HG03520 (cell line): ENCODE measurements at regions not wholly inside any gene's neighbourhood (a gene's known extent, or its start where the extent isn't known, plus 50 kb on each side); places are given as distances from the start of the nearest gene placed in this dataset.
"Not testable (repeated sequence)": the region's sequence is repeated elsewhere in the genome, so short reads cannot be mapped to it uniquely, and the experiment has no call there.

Experiments
- ATAC-seq: cut with Tn5 transposase; IDR thresholded peaks from one replicate; pipeline ENCODE4 v1.9.1; 2021; ENCODE audit warnings: mild to moderate bottlenecking, moderate library complexity; ENCODE audit not compliant: unreplicated experiment

DNA sequence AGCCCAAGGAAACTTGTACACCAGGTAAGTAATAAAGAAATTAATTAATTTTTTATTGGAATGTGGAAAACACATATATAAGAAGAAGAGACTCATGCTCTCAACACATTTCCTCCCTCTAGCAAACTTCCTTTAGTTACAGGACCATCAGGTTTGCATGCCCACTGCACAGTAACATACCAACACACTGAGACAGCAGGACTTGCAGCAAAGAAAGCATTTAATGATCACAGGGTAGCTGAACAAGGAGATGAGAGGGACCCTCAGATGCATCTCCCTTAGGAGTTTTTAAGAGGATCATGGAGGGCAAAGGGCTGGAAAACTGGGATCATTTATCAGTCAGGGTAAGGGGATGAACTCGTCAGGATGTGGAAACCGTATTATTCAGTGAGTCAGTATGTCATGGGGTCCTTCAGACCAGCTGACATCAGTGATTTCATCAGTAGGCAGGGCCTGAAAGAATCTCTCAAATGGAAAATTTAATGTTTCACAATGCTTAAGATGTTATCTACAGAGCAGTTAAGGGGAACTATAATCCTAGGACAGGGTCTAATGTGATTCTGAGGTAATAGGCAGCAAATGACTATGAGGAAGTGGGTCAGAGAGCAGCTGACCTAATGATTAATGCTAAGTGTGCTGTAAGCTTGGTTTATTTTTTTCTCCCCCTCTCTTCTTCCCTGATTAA, 193.8 kb upstream of the RND3 start:
- ATAC-seq, result no peak

DNA sequence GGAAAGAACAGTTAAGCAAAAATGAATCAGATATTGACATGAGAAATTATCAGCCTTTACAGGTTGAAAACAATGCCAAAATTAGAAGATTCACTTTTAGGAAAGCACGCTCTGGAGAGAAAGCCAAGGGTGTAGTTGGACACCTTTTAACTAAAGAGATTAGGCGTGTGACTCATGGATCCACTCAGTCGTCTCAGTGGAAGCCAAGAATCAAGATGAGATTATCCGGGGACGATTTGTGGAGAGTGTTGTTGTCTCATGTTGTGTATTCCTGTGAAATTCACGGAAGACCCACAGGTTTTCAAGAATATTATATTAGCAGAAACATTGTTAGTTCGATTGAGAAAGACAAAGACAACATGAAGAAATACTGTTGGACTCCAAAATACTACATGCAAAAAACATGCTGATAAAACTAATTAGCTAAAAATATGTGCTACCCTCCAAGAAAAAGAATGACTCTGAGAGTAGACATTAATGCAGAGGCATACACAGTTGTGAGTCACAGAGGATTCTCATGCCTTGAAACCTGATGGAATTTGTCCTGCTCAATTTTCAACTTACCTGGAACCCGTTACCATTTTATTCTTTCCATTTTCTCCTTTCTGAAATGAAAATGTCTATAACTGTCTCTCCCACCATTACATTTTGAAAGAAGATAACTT, 192.1 kb upstream of the RND3 start:
- no peak for ATAC-seq

DNA sequence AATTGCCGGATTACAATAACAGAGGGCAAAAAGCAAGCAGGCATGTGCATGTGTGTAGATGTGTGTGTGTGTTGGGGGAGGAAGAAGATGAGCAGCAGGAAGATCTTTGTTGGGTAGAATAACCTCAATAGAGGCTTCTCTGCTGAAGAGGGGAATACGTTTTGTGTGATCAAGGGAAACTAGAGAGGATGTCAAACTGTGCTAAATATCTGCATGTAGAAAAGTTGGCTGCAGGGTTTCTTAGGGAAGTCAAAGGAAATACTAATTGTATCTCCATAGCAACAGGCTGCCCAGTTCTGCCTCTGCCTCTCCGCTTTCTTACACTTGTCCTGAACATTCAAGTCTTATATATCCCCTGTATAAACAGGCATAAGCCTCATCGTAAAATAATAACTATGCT, 190.1 kb upstream of the RND3 start:
- no peak for ATAC-seq

DNA sequence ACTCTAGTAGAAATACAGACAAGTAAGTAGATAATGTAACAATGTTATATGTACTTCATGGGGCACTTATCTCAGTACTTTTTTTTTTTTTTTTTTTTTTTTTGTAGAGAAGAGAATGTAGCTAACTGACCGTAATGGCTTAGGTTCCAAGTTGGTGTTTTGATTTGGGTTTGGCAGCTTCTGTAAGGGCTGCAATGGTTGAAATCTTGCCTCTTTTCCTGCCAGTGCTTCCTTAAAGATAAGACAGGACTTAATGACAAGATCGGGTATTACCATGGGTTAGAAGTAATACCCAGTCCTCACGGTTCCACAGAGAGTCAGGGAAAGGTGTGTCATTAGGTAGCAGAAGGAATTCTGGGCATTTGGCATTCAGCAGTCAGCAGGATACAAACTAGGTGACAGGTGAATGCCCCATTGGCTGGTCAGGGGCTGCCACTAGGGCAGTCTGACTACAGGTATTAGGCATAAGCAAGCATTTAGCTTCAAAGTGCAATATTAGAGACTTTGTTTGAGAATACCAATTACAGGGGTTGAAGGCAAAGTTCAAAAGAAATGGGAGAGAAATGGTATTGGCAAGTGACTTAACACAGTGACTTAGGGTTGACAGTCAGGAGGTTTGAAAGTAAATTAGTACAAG, 189.4 kb upstream of the RND3 start:
- ATAC-seq, result no peak

DNA sequence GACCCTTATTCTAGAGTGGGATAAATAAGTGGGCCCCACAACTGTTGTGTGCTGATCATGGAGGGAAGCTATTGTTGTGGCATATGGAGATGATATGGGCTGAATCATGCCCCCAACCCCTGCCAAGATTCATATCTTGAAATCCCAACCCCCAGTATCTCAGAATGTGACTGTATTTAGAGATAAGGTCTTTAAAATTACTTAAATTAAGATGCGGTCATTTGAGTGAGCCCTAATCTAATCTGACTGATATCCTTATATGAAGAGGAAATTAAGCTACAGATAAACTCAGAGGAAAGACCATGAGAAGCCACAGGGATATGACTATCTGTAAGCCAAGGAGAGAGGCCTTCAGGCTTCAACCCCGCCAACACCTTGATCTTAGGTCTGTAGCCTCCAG, 188.3 kb upstream of the RND3 start:
- no peak for ATAC-seq

DNA sequence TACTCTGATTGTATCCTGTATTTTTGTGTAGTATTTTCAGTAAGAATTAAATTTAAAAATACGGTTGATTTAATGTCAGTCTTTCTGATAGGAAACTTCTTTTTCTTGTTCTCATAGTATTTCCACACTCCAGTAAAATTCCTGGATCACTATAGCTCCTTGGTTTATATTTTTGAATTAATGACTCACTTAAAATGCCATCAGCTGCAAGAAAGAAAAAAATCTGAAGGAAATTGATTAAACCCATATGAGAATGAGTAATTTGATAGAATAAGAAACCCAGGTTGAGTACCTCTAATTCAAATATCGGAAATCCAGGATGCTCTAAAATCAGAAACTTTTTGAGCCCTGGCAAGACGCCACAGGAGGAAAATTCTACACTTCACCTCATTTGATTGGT, 186.8 kb upstream of the RND3 start:
- ATAC-seq, result no peak

DNA sequence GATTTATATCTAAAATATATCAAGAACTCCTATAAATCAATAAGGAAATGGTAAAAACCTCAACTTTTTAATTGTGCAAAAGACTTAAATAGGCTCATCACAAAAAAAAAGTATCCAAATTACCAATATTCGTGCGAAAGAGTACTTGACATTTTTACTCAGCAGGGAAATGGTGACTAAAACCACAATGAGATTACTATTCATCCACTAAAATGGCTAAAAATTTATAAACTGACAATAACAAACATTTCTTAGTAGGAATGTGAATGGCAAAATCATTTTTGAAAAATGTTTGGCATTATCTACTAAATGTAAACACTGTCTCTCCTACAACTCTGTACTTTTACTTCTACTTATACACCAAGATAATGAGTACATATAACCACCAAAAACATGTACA, 184.8 kb upstream of the RND3 start:
- ATAC-seq, result no peak

DNA sequence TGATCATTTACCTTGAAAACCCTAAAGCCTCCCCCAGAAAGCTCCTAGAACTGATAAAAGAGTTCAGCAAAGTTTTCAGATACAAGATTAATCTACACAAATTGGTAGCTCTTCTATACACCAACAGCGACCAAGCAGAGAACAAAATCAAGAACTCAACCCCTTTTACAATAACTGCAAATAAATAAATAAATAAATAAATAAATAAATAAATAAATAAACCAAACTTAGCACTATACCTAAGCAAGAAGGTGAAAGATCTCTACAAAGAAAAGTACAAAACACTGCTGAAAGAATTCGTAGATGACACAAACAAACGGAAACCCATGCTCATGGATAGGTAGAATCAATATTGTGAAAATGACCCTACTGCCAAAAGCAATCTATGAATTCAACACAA, 182.0 kb upstream of the RND3 start:
- ATAC-seq, result no peak

DNA sequence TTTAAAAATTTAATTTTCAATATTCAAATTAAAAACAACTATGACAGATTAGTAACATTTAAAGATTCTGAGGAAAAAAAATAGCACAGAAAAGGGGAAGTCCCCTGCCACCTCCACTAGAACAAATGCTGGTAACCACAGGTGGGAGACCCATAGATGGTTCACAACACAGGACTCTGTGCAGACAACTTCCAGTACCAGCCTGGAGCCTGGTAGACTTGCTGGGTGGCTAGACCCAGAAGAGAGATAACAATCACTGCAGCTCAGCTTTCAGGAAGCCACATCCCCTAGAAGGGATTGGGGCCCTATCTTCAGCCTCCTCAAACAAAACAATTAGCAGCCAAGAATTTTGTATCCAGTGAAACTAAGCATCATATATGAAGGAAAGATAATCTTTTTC, 179.6 kb upstream of the RND3 start:
- not testable (repeated sequence) for ATAC-seq

DNA sequence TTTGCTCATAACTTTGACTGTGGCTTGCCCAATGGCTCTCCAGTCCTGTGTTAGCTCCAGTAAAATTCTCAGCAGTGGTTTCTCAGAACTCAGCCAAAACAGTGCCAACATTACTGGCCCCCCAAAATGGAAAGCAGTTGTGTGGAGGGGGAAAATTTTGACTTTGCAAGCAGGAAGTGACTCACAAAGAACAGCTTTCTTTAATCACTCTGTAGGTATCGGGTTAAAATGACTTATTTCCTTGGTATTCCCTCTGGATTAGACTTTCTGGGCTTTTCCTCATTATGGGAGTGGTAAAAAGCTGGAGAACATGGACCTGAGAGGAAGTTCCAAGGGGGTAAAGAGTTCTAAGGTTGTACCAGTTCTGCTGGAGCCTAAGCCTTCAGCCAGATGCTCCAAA, 175.7 kb upstream of the RND3 start:
- ATAC-seq, result no peak

DNA sequence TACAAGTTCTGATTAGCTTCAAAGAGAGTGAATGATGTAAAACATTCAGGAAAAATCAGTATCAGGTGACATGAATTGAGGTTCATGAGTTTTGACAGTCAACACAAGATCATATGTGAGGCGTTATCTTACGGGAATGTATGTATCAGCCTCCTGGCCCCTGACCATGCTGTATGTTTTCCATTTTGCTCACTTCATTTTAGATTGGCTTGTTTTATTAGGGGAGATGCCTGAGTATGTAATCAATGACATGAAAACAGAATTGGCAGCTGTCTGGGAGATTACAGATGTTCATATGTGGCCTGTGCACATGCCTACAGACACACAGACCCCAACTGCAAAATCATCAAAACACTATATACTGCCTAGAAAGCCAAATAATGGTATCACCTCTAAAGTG, 168.5 kb upstream of the RND3 start:
- no peak for ATAC-seq

DNA sequence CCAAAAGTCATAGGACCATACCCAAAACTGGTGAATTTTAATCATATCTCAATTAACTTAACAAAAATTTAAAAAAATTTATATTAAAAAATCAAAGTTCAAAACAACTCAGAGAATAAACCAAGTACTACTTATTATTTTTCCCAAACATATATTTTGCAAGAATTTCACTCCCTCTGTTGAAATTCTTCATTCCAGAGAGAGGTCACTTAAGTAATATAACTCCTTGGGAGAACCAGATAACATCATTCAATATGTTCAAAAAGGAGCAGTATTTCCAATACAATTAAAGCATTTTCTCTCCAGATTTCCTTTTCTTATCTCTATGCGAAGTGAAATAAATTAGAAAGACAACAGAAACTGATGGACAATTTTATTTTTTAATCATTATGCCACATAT, 165.9 kb upstream of the RND3 start:
- no peak for ATAC-seq

DNA sequence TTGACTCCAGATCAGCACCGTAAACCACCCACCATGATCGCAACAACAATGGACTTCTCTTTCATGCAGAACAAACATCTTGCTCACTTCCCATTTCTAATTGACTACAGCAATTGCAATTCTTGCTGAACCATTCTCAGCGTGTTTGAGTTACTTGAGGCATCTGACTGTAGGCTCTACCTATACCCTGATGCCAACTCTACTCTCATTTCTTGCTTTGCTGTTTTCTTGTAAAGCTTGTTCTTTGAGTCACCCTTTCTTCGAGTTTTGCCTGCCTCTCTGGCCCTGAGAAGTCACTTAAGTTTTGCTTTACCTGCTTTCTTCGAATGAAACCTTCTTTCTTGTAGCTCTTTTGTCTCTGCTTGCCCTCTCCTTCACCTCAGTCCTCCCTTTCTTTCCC, 160.5 kb upstream of the RND3 start:
- ATAC-seq, result no peak

DNA sequence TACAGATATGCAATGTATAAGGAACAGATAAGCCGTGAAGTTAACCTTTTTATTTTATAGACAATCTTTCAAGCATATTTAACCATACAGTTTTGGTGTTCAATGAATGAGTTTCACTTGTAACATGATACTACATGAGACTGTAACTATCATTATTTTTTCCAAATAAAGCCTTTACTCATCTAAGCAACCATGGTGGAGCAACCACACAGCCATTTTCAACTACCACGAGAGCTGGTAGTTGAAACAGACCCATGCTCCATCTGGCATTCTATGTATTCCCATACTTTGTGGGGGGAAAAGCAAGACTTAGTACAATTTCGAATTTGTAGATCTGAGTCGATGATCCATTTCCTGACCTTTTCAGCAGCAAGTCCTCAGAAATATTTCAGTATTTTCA, 159.3 kb upstream of the RND3 start:
- no peak for ATAC-seq

DNA sequence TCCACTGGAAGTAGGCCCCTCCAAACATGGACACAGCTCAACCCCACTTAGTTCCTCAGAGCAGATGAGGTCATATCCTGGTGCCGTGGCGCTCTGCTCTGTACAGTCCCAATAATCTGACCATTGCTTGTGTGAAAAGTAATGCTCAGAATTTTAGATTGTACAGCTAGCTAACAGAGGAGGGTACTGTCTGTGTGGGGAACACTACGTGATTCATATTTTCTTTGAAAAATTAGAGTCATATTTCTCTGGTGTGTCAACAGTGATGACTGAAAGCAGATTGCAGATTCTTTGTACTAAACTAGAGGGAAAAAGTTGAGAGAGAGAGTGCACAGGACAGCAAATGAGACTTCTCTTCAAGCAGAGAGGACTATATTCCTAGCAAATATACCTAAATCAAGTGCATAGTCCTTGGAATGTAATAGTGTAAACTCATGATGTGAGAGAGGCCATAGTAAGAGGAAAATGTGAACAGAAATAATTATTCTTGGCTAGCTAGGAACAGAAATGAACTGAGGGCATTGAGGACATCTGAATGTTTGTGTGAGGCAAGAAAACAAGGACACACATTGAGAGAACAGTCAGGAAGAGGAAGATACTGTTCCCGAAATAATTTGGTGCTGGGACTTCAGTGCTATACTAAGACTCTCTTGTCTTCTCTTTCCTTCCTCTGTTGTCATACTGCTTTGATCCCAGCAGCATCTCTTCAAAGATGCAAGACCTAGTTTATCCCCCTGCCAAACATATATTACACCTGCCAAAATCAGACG, 157.0 kb upstream of the RND3 start:
- ATAC-seq, result no peak

DNA sequence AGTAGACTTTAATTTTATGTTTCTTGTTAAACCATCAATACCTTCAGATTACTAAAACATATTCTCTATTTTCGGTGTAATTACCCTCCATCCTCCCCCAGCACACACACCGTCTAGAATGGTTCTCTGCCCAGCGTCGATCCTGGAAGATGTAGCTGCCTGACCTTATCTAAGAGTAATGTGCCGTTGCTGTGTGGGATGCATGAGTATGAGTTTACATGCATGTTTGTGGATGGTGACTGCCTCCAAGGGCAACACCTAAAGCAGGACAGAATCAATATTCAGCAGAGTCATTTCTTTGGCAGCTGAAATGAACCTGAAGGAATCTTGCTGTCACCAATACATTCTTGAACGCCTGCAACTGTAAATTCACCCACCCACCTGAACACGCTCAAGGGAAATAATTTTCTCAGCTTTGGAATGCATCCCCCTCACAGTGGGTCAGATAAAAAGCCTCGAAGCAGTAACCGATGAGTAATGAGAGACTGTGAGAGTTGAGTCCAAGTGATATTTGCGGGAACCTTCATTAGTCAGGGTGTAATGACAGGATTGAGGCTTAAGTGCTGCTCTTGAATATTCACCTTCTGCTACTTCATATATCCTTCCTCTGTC, 155.8 kb upstream of the RND3 start:
- no peak for ATAC-seq

DNA sequence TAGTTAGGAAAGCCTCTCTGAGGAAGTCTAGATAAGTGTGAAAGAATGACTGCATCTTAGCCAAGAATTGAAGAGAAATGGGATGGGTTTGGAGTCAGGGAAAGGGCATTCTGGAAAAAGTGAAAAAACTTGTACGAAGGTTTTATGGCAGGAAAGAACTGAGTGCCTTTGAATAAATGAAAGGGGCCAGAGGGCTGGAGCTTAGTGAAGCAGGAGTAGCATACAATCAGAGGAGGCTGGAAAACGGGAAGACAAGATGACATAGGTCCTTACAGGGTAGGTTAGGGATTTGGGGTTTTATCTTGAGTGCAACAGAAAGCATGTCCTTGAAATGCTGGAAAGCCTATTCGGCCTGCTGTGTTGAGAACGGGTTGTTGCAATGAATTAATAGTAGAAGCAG, 152.6 kb upstream of the RND3 start:
- no peak for ATAC-seq

DNA sequence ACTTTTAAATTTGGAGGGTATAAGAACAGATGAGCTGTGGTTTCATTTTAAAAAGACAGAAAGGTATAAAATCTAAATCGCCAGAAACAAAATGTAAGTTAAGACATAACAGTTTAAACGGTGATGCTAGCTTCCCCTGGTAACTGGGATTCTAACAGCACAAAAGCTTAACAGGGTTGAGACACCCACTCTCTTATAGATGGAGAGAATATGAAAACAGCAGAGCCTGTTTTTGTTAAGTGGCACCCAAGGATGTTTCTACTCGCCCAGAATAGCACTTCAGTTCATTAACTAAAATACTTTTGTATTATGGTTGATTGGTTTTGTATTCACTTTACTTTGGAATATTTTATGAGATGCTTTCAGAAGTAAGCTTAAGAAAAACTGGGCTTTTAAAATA, 151.9 kb upstream of the RND3 start:
- no peak for ATAC-seq

DNA sequence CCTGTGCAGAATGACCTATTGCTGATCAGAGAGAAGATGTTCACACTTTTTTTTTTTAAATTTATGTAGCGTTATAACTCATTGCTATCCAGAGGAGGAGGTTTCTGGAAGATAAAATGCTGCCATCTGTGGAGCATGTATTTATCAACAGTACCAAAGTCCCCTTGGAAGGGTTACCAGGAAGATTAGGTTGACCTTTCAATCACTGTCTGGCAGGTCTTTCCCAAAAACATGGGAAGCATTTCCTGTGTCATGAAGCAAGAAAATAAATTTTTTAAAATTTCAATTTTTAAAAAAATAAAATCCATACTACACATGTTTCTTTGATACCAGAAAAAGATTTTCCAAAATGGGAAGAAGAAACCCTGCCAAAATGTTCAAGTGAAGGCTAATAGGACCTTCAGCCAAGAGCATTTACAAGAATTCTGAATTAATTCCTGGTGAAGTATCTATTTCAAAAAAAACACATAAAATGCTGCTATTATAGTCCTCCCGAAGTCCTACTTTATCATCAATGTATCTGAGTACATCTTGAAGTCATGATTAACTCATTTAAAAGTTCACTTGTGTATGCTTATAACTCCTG, 143.9 kb upstream of the RND3 start:
- no peak for ATAC-seq

DNA sequence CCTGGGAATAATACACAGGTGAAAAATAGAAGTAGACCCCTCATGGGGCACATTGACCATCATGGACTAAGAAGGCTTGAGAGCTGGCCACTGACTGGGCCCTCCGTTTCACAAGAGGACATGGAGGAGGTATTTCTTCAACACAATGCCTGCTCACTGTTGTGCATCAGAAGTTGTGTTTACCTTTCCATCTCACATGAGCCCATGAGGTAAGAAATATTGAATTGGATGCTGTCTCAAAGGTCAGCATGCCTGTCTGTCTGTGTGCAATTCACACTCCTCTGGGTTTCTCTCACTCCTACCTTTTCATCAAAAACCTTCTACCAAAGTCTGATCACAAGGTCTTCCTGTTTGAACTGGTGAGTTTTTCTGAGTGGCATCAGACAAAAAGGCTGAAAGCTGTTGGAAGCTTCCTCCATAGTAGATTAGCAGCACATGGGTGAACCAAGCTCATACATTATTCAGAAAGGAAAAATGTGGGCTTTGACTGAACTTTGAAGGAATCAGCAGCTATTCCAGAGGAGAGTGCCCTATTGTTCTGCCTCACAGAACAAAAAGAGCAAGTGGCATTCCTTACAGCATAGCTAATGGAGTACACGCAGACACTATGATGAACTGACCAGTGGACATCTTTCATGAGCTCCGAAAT, 143.2 kb upstream of the RND3 start:
- no peak for ATAC-seq
